Activated T-helper 1 cell treated with anti-CD3 and anti-CD28 coated beads, Interleukin-12 subunit alpha, Interleukin-12 subunit beta, Interleukin-2, Interleukin-4 antibody, amounts not matched to agents 30 ng/mL and 10 ng/mL and 1 ng/mL, durations not matched to agents 14 hours and 24 hours and 36 hours (primary cell): ENCODE measurements at regions not wholly inside any gene's neighbourhood (a gene's known extent, or its start where the extent isn't known, plus 50 kb on each side); places are given as distances from the start of the nearest gene placed in this dataset.

ENCODE experiments used
- DNase-seq: peaks from one replicate; pipeline ENCODE4 v3.0.0; 2021; ENCODE audit warnings: low spot score
- H3K27ac Mint-ChIP-seq: one replicate; pipeline ENCODE4 v1.8.0; 2021; ENCODE audit warnings: mild to moderate bottlenecking, mixed read lengths
- H3K27me3 Mint-ChIP-seq: one replicate; pipeline ENCODE4 v1.8.0; 2022; ENCODE audit warnings: mild to moderate bottlenecking, moderate library complexity, mixed read lengths; ENCODE audit not compliant: insufficient read depth
- H3K36me3 Mint-ChIP-seq: one replicate; pipeline ENCODE4 v1.8.0; 2021; ENCODE audit warnings: low read depth, mixed read lengths
- H3K4me1 Mint-ChIP-seq: one replicate; pipeline ENCODE4 v1.8.0; 2021; ENCODE audit warnings: low read depth, mixed read lengths
- H3K4me3 Mint-ChIP-seq: one replicate; pipeline ENCODE4 v1.8.0; 2021; ENCODE audit warnings: mild to moderate bottlenecking, moderate library complexity, mixed read lengths
- H3K9me3 Mint-ChIP-seq: one replicate; pipeline ENCODE4 v1.8.0; 2021; ENCODE audit warnings: mixed read lengths
- intact Hi-C: fragments of 100-400 bp; cut with micrococcal nuclease; formaldehyde crosslinking; loops from one replicate; pipeline ENCODE4 v1.15.1; 2024

GRCh38 chr11:70828593-70829082, 423.7 kb downstream of the SHANK2 start:
- peaks cover 22% of the 10 kb centered on the region for H3K27me3 Mint-ChIP-seq

GRCh38 chr11:70829134-70829885, 423.1 kb downstream of the SHANK2 start:
- Mint-ChIP-seq H3K27me3 (peaks cover 19% of the 10 kb centered on the region), H3K36me3 (no peaks in the 10 kb centered on the region), H3K4me1 (no peaks in the 10 kb centered on the region), H3K9me3 (no peaks in the 10 kb centered on the region), H3K4me3 (no peak overlapping the region), H3K27ac (no peak overlapping the region)
- intact Hi-C loops, result no loop called here
- DNase-seq, result no peak

More at GRCh38 chr11:70828593-70829082, 423.7 kb downstream of the SHANK2 start:
- Mint-ChIP-seq H3K4me1 (no peaks in the 10 kb centered on the region), H3K9me3 (no peaks in the 10 kb centered on the region), H3K36me3 (no peaks in the 10 kb centered on the region), H3K4me3 (no peak overlapping the region), H3K27ac (no peak overlapping the region)
- intact Hi-C loops, result no loop called here
- no peak for DNase-seq

- DNase-seq, result no peak
- Mint-ChIP-seq H3K27ac (no peak overlapping the region), H3K27me3 (peaks cover 19% of the 10 kb centered on the region), H3K36me3 (no peaks in the 10 kb centered on the region), H3K9me3 (no peaks in the 10 kb centered on the region), H3K4me3 (no peak overlapping the region), H3K4me1 (no peaks in the 10 kb centered on the region)
- intact Hi-C loops, result no loop called here
Observed at GRCh38 chr11:70829886-70830272, 422.5 kb downstream of the SHANK2 start.

GRCh38 chr11:70833011-70833410, 419.4 kb downstream of the SHANK2 start:
- Mint-ChIP-seq H3K27me3 (no peaks in the 10 kb centered on the region), H3K36me3 (no peaks in the 10 kb centered on the region), H3K27ac (no peak overlapping the region), H3K4me3 (no peak overlapping the region), H3K4me1 (no peaks in the 10 kb centered on the region), H3K9me3 (no peaks in the 10 kb centered on the region)
- intact Hi-C loops, result no loop called here
- DNase-seq, result no peak

GRCh38 chr11:70833554-70833953, 418.8 kb downstream of the SHANK2 start:
- Mint-ChIP-seq H3K4me3 (no peak overlapping the region), H3K27ac (no peak overlapping the region), H3K4me1 (no peaks in the 10 kb centered on the region), H3K9me3 (peaks cover 4% of the 10 kb centered on the region), H3K36me3 (no peaks in the 10 kb centered on the region), H3K27me3 (no peaks in the 10 kb centered on the region)
- no peak for DNase-seq
- intact Hi-C loops, result no loop called here

- no peak overlapping the region for H3K4me3 Mint-ChIP-seq
- no peak overlapping the region for H3K27ac Mint-ChIP-seq
- H3K9me3 Mint-ChIP-seq, result peaks cover 6% of the 10 kb centered on the region
- no peak for DNase-seq
- no peaks in the 10 kb centered on the region for H3K36me3 Mint-ChIP-seq
- H3K27me3 Mint-ChIP-seq, result no peaks in the 10 kb centered on the region
- intact Hi-C loops, result no loop called here
- no peaks in the 10 kb centered on the region for H3K4me1 Mint-ChIP-seq
Observed at GRCh38 chr11:70834277-70834940, 418.0 kb downstream of the SHANK2 start.

- Mint-ChIP-seq H3K4me1 (no peaks in the 10 kb centered on the region), H3K36me3 (no peaks in the 10 kb centered on the region), H3K4me3 (no peak overlapping the region), H3K27me3 (no peaks in the 10 kb centered on the region), H3K9me3 (peaks cover 6% of the 10 kb centered on the region), H3K27ac (no peak overlapping the region)
- intact Hi-C loops, result no loop called here
- DNase-seq, result no peak
Observed at GRCh38 chr11:70834984-70835560, 417.3 kb downstream of the SHANK2 start.

GRCh38 chr11:70836071-70836470, 416.3 kb downstream of the SHANK2 start:
- no peak for DNase-seq
- Mint-ChIP-seq H3K36me3 (no peaks in the 10 kb centered on the region), H3K4me3 (no peak overlapping the region), H3K27ac (no peak overlapping the region), H3K27me3 (no peaks in the 10 kb centered on the region), H3K4me1 (no peaks in the 10 kb centered on the region), H3K9me3 (peaks cover 6% of the 10 kb centered on the region)
- intact Hi-C loops, result no loop called here

- peaks cover 6% of the 10 kb centered on the region for H3K9me3 Mint-ChIP-seq
- H3K36me3 Mint-ChIP-seq, result no peaks in the 10 kb centered on the region
- no peaks in the 10 kb centered on the region for H3K27me3 Mint-ChIP-seq
- no peaks in the 10 kb centered on the region for H3K4me1 Mint-ChIP-seq
- no peak for DNase-seq
- no peak overlapping the region for H3K4me3 Mint-ChIP-seq
- intact Hi-C loops, result no loop called here
- no peak overlapping the region for H3K27ac Mint-ChIP-seq
Observed at GRCh38 chr11:70838198-70838597, 414.2 kb downstream of the SHANK2 start.

- H3K36me3 Mint-ChIP-seq, result no peaks in the 10 kb centered on the region
- H3K4me3 Mint-ChIP-seq, result no peak overlapping the region
- H3K9me3 Mint-ChIP-seq, result peaks cover 6% of the 10 kb centered on the region
- H3K4me1 Mint-ChIP-seq, result no peaks in the 10 kb centered on the region
- H3K27me3 Mint-ChIP-seq, result no peaks in the 10 kb centered on the region
- intact Hi-C loops, result no loop called here
- no peak overlapping the region for H3K27ac Mint-ChIP-seq
- no peak for DNase-seq
Observed at GRCh38 chr11:70839851-70840250, 412.5 kb downstream of the SHANK2 start.

GRCh38 chr11:70841264-70841663, 411.1 kb downstream of the SHANK2 start:
- Mint-ChIP-seq H3K27me3 (no peaks in the 10 kb centered on the region), H3K4me1 (no peaks in the 10 kb centered on the region), H3K9me3 (peaks cover 6% of the 10 kb centered on the region), H3K36me3 (no peaks in the 10 kb centered on the region), H3K4me3 (no peak overlapping the region), H3K27ac (no peak overlapping the region)
- DNase-seq, result no peak
- intact Hi-C loops, result no loop called here

- H3K4me3 Mint-ChIP-seq, result no peak overlapping the region
- H3K36me3 Mint-ChIP-seq, result no peaks in the 10 kb centered on the region
- no peaks in the 10 kb centered on the region for H3K4me1 Mint-ChIP-seq
- H3K27me3 Mint-ChIP-seq, result no peaks in the 10 kb centered on the region
- intact Hi-C loops, result no loop called here
- no peak for DNase-seq
- H3K27ac Mint-ChIP-seq, result no peak overlapping the region
- peaks cover 6% of the 10 kb centered on the region for H3K9me3 Mint-ChIP-seq
Observed at GRCh38 chr11:70842256-70842655, 410.1 kb downstream of the SHANK2 start.

- H3K36me3 Mint-ChIP-seq, result no peaks in the 10 kb centered on the region
- peaks cover 6% of the 10 kb centered on the region for H3K9me3 Mint-ChIP-seq
- H3K27ac Mint-ChIP-seq, result no peak overlapping the region
- no peak overlapping the region for H3K4me3 Mint-ChIP-seq
- H3K27me3 Mint-ChIP-seq, result no peaks in the 10 kb centered on the region
- intact Hi-C loops, result no loop called here
- no peaks in the 10 kb centered on the region for H3K4me1 Mint-ChIP-seq
- no peak for DNase-seq
Observed at GRCh38 chr11:70842701-70843100, 409.7 kb downstream of the SHANK2 start.
